GM19455 (cell line): ENCODE measurements at regions not wholly inside any gene's neighbourhood (a gene's known extent, or its start where the extent isn't known, plus 50 kb on each side); places are given as distances from the start of the nearest gene placed in this dataset.

Experiments
- ATAC-seq: cut with Tn5 transposase; IDR thresholded peaks from one replicate; pipeline ENCODE4 v1.9.1; 2021; ENCODE audit not compliant: unreplicated experiment

DNA sequence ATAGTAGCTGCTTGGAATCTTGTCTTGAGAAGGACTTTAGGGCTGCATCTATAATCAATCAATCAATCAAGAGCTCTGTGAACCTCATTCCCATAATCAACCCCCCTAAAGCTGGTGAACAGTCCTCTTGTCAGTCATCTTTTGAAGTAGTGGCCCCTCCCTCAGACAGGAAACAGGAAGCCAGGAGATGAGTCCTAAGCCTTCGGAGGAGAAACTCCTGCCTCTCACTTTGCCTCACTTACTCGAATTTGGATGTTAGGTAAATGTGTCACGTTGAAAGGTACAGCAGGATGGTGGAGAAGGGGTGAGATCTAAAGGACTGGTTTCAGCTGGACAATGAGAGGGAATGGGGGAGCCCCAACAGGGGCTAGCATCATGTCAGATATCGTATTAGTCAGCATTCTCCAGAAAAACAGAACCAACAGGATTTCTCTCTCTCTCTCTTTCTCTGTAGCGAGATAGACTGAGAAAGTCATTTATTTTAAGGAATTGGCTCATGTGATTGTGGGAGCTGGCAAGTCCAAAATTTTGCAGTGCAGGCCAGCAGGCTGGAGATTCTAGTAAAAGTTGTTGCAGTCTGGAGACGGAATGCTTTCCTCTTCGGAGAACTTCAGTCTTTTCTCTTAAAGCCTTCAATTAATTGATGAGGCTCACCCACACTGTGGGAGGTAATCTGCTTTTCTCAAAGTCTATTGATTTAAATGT is 144.4 kb upstream of the PWP1 start:
- ATAC-seq, result no peak

DNA sequence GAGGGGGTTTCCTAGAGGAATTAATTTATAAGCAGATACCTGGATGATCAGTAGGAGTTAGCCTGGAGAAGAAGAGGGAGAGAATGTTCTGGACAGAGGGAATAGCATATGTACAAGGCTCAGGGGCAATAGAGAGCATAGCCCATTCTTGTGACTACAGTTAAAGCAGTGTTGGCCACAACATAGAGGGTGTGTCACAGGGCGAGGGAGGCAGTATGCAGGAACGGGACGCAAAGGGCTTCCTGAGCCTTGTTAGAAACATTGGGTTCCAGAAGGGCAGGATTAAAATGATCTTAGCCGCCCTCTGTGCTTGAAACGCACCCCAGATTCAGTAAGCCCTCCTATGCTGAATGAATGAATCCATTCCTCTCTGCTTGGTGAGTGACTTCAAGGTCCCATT is 142.2 kb upstream of the PWP1 start:
- ATAC-seq, result no peak

DNA sequence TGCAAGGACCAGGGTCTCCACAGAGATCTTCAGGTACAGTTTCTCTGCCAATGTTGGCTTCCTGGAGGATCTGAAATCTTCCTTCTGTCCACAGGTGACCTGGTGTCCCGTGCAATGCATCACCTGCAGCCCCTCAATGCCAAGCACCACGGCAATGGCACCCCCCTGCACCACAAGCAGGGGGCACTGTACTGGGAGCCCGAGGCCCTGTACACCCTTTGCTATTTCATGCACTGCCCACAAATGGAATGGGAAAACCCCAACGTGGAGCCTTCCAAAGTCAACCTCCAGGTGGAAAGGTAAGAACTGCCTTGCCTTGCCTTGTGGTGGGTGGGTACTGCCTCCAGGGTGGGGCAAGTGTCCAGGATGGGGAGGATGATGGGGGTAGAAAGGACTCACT is 141.8 kb upstream of the PWP1 start:
- no peak for ATAC-seq

DNA sequence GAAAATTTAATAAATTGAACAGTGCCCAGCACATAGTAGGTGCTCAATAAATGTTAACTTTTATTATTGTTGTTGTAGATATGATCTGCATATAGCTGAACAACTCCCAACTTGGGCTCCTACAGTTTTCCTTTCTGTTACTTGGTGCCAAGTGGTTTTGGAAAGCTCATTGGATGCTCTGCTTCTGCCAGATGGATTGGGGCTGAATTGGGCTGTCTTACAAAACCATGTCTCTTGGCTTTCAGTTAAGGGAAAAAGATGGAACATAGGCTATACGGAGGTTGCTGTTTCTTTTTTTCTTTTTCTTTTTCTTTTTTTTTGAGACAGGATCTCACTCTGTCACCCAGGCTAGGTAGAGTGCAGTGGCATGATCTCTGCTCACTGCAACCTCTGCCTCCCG is 140.7 kb upstream of the PWP1 start:
- no peak for ATAC-seq

DNA sequence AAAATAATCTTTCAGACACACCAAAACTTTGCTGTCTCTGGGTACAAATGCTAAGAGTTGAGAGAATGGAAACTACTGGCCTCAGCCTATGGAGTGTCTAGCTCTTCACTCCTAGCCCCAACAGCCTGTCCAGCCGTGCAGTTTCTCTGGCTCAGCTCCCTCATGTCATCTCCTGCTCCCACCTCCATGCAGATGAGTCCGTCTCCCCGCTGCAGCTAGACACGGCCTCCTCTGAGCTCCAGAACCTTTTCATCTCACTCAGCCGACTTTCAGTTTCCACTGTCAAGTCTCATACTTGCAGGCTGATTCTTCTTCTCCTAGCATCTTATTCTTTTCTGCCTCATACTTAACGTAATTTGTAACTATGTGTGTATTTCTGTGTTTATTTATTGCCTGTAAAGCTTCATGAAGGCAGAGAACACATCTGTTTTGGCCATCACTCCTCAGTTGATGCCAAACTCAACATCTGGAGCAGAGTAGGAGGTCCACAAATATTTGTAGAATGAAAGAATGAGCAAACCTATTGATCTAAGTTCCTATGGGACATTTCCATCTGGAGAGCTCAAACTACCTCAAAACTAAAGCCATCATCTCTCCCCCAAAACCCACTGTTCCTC is 139.8 kb upstream of the PWP1 start:
- ATAC-seq, result no peak

DNA sequence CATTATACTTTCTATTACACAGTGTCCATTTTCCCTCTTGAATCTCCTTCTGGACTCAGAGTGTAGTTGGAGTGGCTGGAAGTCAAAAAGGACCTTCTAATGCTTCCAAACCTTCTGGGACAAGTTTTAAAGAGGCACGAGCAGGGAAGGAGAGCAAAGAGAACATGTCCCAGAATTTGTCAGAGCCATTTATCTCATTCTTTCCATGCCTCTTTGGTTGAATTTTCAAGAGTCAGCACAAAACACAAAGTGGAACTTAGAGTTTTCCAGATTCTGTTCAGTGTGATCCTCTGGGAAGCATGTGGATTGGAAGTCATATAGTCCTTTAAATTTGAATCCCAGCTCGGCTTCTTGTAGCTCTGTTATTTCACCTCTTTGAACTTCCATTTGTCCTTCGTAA is 138.2 kb upstream of the PWP1 start:
- ATAC-seq, result no peak

DNA sequence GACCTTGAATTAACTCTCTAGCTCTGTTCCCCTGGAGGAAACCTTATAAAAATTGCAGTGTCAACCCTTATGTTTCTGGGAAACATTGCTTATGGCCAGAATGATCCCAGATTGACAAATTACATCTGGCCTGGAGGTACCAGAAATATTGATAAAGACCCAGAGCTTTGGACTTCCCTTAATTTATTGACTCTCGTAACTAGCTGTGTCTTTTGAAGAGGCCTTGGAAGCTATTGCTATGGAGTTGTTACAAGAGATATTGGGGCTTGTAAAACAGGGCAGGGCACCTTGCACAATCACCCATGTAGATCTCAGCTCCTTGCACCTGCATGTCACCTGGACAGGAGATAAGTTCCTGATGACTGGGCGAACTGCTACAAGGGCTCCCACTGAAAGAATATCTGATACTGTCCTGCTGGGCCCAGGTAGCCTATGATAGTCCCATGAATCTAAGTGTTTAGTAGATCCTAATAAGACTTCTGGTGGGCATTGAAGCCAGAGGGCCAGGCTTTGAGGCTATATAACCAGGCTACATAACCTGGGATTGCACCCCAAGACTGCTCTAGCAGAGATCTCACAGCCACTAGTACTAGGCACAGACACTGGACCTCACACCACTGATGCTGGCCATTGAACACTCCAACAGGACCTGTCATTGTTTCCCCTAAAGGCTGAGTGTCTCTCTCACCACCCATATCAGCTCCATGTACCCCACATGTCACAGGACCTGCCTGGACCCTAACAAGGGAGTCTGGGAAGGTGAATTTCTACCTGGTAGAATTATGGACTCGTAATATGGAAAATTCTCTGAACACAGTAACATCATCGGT is 135.7 kb upstream of the PWP1 start:
- ATAC-seq, result no peak

DNA sequence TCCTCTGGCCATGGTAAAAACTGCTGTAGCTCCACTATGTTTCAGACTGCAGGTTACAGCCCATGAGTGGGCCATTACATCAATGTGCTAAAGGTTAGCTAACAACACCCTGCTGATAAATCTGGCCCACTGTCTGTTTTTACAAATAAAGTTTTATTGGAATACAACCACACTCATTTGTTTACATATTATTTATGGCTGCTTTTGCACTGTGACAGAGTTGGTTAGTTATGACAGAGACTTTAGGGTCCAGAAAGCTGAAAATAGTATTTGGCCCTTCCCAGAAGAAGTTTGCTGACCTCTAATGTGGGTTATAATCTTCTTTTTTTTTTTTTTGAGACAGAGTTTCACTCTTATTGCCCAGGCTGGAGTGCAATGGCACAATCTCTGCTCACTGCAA is 134.2 kb upstream of the PWP1 start:
- ATAC-seq, result no peak

DNA sequence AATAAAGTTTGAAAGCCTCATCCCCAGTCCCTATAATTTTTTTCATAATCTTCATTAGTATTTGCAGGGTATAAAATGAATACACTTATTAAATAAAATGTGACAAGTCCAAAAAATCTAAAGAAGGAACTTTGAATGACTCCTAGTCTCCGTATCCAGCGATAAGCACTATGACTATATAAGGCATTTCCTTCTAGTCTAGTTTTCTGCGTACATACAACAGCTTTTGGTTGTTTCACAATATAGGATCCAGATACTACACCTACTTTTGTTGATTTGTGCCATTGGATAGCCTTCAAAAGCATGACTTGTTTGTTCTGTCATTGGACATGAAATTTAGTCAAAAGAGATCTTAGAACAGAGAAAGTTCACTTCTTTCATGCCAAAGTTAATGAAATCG is 133.3 kb upstream of the PWP1 start:
- no peak for ATAC-seq

DNA sequence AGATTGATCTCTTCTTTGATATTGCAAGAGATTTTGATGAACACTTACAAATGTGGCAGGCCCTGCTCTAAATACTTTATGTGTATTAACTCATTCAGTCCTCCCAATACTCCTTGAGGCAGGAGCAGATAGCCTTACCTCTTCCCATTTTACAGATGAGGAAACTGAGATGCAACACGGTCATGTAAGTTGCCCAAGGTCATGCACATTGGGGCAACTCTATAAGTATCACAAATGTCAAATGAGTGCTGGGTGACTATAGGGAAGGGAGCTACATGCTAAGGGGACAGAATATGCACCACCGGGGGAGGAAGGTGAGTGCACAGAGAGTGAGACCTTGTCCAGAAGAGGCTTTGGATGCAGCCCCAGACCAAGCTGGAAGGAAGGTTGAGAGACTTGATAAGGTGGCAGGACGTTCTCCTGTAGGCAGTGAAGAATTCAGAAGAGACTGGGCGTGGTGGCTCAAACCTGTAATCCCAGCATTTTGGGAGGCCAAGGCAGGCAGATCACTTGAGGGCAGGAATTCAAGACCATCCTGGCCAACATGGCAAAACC is 132.3 kb upstream of the PWP1 start:
- no peak for ATAC-seq

DNA sequence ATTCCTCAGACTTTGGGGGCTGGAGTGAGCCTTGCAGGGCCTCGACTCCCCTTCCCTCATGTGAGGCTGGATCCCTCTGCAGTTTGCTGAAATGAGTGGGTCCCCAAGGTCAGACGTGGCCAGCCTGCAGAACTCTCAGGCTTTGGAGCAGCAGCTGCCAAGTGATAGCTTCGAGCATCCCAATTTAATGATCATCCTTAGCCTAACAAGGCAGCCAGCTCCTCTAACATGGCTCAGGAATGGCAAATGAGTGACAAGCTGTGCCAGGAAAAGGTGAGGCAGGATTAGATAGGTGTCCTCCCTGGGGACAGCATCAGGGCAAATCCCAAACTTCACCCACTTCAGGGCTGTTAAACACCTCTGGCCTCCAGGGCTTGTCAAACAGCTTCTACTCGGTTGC is 130.7 kb upstream of the PWP1 start:
- no peak for ATAC-seq

DNA sequence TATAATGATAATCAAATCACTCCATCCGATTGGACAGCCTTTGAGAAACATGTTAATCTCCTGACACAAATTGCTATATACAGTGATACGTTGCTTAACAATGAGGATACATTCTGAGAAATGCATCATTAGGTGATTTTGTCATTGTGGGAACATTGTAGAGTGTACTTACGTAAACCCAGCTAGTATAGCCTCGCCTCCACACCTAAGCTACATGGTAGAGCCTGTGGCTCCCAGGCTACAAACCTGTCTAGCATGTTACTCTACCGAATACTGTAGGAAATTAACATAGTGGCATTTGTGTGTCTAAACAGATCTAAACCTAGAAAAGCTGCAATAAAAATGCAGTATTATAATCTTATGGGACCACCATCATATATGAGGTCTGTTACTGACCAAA is 128.6 kb upstream of the PWP1 start:
- ATAC-seq, result no peak

DNA sequence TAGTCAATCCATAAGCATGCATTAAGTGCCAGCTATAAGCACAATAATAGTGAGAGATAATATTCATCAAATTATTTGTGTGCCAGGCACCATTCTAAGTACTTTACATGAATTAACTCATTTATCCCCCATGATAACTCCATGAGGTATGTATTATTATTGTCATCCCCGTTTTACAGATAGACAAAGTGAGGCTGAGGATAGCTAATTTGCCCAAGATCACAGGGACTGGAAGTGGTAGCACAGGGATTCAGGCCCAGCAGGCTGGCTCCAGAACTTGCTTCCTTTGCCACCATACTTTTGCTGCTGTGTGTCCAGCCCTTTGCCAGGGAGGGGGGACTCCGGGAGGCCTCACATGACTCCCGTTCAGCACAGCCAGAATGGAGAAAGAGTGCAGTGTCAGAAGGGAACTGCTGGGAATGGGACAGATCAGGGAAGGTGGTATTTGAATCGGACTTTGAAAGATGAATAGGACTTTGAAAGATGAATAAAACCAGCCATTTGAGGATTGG is 128.0 kb upstream of the PWP1 start:
- ATAC-seq, result no peak

DNA sequence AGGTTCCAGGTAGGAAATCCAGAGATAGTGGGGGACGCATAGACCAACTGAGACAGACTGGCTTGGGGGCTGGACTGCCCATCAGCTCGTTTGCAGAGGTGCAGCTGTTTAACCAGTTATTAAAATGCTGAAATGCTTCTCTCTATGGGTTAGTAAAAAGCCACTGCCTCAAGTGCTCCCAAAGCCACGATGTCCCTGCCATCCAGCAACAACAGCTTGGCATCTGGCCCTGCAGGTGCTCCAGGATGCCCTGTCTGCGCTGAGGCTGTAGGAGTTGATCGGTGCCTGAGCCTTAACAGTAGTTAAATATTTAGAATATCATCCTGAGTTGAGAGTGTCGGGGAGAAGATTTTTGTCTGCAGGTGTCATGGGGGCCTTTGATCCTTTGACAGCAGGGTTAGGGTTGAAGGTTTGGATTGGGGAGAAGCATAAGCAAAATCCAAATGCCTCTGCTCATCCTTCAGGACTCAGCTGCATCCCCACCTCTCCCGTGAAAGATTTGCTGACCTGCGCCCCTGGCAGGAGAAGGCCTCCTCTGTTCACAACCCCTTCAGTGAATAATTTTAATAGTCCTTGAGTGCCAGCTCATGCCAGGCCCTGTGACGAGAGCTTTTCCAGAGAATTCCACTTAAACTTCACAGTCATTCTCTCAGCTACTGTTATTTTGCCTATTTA is 127.3 kb upstream of the PWP1 start:
- no peak for ATAC-seq

DNA sequence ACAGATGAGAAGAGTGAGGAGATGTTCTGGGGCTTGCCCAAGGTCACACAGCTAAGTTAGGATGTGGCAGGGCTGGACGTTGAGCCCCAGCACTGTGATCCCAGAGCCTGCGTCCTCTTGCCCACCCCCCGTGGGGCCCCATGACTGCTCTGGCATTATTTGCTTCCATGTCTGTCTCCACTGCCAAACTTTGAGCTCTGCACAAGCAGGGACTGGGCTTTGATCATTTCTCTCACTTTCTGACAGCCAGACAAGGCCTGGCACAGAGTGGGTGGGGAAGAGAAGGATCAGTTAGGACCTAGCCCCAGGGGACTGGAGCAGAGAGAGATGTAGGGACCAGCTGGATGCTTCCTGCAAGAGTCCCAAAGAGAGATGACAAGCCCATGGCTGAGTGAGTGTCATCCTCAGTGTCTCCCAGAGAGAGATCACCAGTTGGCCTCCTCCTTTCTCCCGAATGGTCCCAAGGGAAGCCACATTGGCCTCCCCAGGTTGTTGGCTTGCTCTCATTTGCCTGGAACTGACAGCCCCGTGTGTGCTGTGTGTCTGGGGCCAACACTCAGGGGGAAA is 126.7 kb upstream of the PWP1 start:
- no peak for ATAC-seq

DNA sequence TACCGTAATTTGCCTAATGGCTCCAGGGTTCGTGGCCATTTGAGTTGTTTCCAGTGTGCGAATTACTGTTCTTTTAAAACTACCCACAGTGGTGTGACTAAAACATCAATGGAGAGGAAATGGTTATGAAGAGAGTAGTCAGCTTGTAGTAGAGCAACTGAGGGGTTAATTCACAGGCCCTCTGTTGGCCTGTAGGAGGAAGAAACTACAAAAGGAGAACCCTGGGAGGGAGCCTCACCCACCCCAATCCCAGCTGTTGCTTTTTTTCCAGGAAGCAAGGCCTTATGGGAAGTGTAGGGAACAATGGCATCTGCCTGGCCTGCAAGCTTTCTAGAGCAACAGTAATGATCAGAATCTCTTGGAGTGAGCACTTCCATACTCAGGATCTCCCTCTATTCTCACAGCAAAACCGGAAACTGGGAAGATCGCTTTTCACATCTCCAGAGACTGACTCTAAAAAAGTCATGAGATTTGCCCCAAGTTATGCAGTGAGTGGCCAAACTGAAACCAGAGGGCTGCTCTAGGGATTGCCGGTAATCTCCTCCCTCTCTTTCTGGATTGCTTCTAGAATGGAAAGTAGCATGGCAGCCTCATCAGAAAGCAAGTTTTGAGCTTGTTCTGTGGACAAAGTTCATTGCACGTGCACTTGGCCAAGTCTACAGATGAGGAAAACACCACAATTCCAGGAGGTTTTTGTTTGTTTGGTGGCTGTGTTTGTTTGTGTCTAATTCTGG is 125.3 kb upstream of the PWP1 start:
- no peak for ATAC-seq

DNA sequence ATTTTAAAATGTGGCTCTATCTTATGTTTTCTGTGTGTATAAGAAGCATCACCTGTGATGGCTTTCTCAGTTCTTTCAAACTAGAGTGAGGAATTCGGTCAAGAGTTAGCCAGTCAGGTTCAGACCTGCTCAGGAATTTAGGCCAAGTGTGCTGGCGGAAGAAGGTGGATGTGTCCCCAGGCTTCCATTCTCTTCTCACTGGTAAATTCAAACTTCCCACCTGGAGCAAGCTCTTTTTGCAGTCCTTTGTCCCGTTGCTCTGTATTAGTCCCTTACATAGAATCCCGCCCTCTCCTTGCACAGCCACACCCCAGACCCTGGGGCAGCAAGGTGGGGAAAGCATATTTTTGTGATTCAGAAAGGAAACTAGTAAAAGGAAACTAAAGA is 124.7 kb upstream of the PWP1 start:
- no peak for ATAC-seq

DNA sequence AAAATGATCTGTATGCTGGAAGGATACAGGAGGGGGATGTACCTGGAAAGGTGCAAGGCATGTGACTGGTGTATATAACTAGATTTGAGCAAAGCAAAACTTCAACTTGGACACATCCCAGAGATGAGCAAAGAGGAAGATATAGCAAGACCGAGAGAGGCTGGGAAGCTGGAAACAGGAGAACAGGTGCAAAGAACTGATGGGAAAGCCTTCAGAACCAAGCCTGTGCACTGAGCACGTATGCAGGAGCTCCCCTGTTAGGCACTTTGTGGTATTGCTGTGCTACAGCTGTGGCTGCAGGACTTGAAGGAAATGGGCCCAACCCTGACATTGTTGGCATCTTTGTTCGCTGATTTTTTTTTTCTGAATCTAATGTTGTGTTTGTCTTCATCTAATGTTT is 120.7 kb upstream of the PWP1 start:
- ATAC-seq, result no peak

DNA sequence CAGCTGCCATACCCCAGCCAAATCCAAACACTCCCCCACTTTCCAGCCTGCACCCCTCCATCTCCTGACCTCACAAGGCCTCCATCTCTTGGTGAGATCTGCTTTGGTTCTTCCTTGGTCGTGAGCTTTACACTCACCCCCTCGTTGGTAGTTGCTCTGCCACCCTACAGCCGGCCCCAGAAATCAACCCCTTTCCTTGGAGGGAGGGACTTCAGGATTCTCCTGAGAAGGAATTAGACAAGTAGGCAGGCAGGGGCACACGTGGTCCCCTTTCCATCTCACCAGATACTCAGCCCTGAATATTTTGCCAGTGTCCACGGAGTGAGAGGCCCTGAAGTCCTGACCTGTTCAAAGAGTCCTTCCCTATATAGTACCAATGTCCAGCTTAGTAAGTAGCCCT is 120.0 kb upstream of the PWP1 start:
- ATAC-seq, result no peak
